ENCODE measurements at regions not wholly inside any gene's neighbourhood (a gene's known extent, or its start where the extent isn't known, plus 50 kb on each side); places are given as distances from the start of the nearest gene placed in this dataset.

GRCh38 chr17:36784633-36785032, 152.6 kb upstream of the LHX1 start:
- Histone ChIP-seq H3K27ac (no peak overlapping the region), H3K27me3 (replicated peaks) (no peaks in the 10 kb centered on the region), H3K4me3 (ENCODE audit: low read depth, low read length) (no peak overlapping the region), H3K36me3 (replicated peaks) (no peaks in the 10 kb centered on the region)
- no peak for DNase-seq
- in situ Hi-C loops (cut with HindIII; ENCODE audit: low pct_ligation_motif_present, low sequenced_read_pairs), result no loop called here
- TF ChIP-seq, protein P1, sequence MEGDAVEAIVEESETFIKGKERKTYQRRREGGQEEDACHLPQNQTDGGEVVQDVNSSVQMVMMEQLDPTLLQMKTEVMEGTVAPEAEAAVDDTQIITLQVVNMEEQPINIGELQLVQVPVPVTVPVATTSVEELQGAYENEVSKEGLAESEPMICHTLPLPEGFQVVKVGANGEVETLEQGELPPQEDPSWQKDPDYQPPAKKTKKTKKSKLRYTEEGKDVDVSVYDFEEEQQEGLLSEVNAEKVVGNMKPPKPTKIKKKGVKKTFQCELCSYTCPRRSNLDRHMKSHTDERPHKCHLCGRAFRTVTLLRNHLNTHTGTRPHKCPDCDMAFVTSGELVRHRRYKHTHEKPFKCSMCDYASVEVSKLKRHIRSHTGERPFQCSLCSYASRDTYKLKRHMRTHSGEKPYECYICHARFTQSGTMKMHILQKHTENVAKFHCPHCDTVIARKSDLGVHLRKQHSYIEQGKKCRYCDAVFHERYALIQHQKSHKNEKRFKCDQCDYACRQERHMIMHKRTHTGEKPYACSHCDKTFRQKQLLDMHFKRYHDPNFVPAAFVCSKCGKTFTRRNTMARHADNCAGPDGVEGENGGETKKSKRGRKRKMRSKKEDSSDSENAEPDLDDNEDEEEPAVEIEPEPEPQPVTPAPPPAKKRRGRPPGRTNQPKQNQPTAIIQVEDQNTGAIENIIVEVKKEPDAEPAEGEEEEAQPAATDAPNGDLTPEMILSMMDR (IDR thresholded peaks at IDR 0.05; ENCODE audit: low read depth, low read length, missing control alignments), result no peak

GRCh38 chr17:36786867-36787266, 150.4 kb upstream of the LHX1 start:
- TF ChIP-seq, protein P1 (IDR thresholded peaks at IDR 0.05; ENCODE audit: low read depth, low read length, missing control alignments), result no peak
- in situ Hi-C loops (cut with HindIII; ENCODE audit: low pct_ligation_motif_present, low sequenced_read_pairs), result no loop called here
- Histone ChIP-seq H3K27ac (no peak overlapping the region), H3K36me3 (replicated peaks) (no peaks in the 10 kb centered on the region), H3K4me3 (ENCODE audit: low read depth, low read length) (no peak overlapping the region), H3K27me3 (replicated peaks) (peaks cover 10% of the 10 kb centered on the region)
- no peak for DNase-seq

DNA sequence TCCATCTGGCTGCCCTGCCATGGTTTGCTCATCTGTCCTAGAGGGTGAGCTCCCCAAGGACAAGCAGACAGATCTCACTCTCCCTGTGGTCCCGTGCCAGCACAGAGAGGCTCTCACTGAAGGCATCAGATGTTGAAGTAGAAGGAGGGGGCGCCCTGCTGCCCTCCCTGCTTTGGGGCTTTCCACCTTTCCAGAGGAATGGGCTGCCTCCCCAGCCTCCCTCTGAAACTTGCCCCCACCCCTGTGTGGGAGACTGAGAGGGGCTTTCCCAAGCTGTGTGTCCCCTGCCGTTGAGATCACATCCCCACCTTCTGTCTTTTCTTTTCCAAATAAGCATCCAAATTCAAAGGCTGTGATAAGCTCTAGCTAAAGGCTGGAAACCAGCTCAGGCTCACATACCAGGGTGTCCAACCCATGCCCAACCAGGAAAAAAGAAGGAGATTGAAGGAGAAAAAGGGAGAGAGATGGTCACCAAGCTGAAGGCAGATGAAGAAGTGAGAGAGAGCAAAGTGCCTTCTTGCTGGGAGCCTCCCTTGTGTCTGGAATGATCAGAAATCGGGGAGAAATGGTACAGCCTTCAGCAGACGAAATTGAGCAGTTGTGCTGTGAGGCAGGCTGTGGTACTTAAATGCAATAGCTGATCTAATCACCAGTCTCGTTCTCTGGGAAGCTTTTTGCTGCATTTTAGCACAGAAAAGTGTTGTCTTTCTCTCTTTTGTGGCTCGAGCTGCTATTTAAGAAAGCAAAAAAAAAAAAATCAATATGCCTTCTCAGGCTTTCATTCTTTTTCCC, 145.9 kb upstream of the LHX1 start:
- Histone ChIP-seq H3K36me3 (replicated peaks) (no peaks in the 10 kb centered on the region), H3K4me3 (ENCODE audit: low read depth, low read length) (no peak overlapping the region), H3K27me3 (replicated peaks) (peaks cover 20% of the 10 kb centered on the region), H3K27ac (no peak overlapping the region)
- no peak for DNase-seq
- TF ChIP-seq, protein P1 (IDR thresholded peaks at IDR 0.05; ENCODE audit: low read depth, low read length, missing control alignments), result no peak
- in situ Hi-C loops (cut with HindIII; ENCODE audit: low pct_ligation_motif_present, low sequenced_read_pairs), result no loop called here

DNA sequence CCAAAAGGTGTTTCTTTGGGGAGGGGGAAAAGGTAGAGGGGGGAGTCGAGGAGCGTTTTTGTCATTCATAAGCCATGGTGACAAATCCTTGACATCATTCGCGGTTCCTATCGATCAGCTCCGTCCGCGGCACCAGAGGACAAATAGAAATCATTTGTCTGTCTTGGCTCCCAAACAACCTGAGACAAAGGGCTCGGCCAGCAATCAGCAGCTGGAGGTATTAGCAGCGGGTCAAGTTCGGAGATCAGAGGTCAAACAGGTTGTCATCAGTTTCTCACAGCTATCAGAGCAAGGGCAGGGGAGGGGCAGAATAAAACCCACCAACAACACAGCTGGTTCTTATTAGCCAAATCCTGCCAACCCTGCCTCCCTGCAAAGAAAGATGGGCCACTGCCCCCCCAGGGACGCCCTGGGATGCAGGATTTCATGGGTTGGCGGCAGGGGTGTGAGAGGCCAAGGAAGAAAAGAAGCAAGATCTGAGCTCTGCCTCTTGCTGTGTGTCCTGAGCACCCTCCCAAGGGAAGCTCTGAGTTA, 145.3 kb upstream of the LHX1 start:
- TF ChIP-seq, protein P1 (IDR thresholded peaks at IDR 0.05; ENCODE audit: low read depth, low read length, missing control alignments), result no peak
- in situ Hi-C loops (cut with HindIII; ENCODE audit: low pct_ligation_motif_present, low sequenced_read_pairs), result no loop called here
- peaks cover 20% of the 10 kb centered on the region for H3K27me3 ChIP-seq (replicated peaks)
- H3K27ac ChIP-seq, result no peak overlapping the region
- DNase-seq, result no peak
- no peak overlapping the region for H3K4me3 ChIP-seq (ENCODE audit: low read depth, low read length)
- no peaks in the 10 kb centered on the region for H3K36me3 ChIP-seq (replicated peaks)

DNA sequence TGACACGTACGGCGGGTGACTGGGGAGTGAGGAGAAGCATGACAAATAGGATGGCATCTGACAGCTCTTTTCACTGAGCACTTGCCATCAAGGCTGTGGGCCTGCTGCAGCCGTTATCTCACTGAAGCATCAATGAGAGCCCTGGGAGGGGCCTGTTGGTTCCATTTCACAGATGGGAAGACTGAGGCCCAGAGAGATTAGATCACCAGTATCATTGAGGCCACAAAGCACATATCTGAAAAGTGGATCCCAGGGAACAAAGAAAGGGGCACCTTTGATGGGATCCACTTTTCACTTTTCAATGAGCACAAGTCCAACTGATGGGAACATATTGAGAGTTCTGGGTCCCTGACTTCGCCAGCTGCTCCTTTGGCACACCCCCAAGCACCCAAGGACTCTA, 144.4 kb upstream of the LHX1 start:
- H3K27me3 ChIP-seq (replicated peaks), result peaks cover 20% of the 10 kb centered on the region
- TF ChIP-seq, protein P1 (IDR thresholded peaks at IDR 0.05; ENCODE audit: low read depth, low read length, missing control alignments), result no peak
- H3K36me3 ChIP-seq (replicated peaks), result no peaks in the 10 kb centered on the region
- H3K4me3 ChIP-seq (ENCODE audit: low read depth, low read length), result no peak overlapping the region
- in situ Hi-C loops (cut with HindIII; ENCODE audit: low pct_ligation_motif_present, low sequenced_read_pairs), result no loop called here
- no peak overlapping the region for H3K27ac ChIP-seq
- DNase-seq, result no peak
